Naive thymus-derived CD4-positive, alpha-beta T cell (primary cell): ENCODE measurements at regions not wholly inside any gene's neighbourhood (a gene's known extent, or its start where the extent isn't known, plus 50 kb on each side); places are given as distances from the start of the nearest gene placed in this dataset.
"Not testable (repeated sequence)": the region's sequence is repeated elsewhere in the genome, so short reads cannot be mapped to it uniquely, and the experiment has no call there.

Experiments used
- ATAC-seq: fragments of 150-1000 bp; cut with Tn5 transposase; 2 replicates; pipeline ENCODE4 v1.10.0; 2021; ENCODE audit warnings: mild to moderate bottlenecking, moderate library complexity
- CTCF ChIA-PET: fragments of 350-600 bp; sonication (Branson Sonifier 250); formaldehyde crosslinking; loops from one replicate; lab custom pipeline; 2021; ENCODE audit warnings: antibody characterized with exemption; lab: Charles Lee
- POLR2A ChIA-PET: fragments of 350-600 bp; sonication (Branson Sonifier 250); formaldehyde crosslinking; loops from one replicate; lab custom pipeline; 2021; ENCODE audit warnings: antibody characterized with exemption, inconsistent platforms; lab: Charles Lee
- DNase-seq, 9 donors: peaks; one replicate each; pipeline versions ENCODE4 v3.0.0 to v3.0.0-alpha.2; 2020 to 2022; ENCODE audit warnings: mixed read lengths in 1 of 9
- H3K27ac ChIP-seq: one replicate; pipeline ENCODE4 v1.7.0; 2013; ENCODE audit warnings: mild to moderate bottlenecking, low read depth, low read length, moderate library complexity
- H3K27me3 ChIP-seq, 2 donors: one replicate each; pipeline ENCODE4 v1.7.0; 2013; ENCODE audit warnings: low read length in 2 of 2, mild to moderate bottlenecking in 2 of 2, moderate library complexity in 2 of 2; ENCODE audit not compliant: control insufficient read depth in 2 of 2, insufficient read depth in 2 of 2
- H3K36me3 ChIP-seq, 3 experiments: 1 replicate in 2 of 3; 2 replicates in 1 of 3; pipeline ENCODE4 v1.7.0; 2013; ENCODE audit warnings: low read length in 3 of 3, mild to moderate bottlenecking in 3 of 3, moderate library complexity in 1 of 3; ENCODE audit not compliant: insufficient read depth in 3 of 3, control insufficient read depth in 2 of 3
- H3K4me1 ChIP-seq, 2 donors: one replicate each; pipeline ENCODE4 v1.7.0; 2013; ENCODE audit warnings: low read length in 2 of 2, mild to moderate bottlenecking in 2 of 2, moderate library complexity in 1 of 2; ENCODE audit not compliant: control insufficient read depth in 2 of 2, insufficient read depth in 2 of 2
- H3K4me3 ChIP-seq: 2 replicates; pipeline ENCODE4 v1.7.0; 2013; ENCODE audit warnings: mild to moderate bottlenecking, low read length
- H3K9me3 ChIP-seq, 3 experiments: 1 replicate in 2 of 3; 2 replicates in 1 of 3; pipeline ENCODE4 v1.7.0; 2013; ENCODE audit warnings: low read length in 3 of 3; ENCODE audit not compliant: control insufficient read depth in 2 of 3
- H3K27ac Mint-ChIP-seq, 9 donors: one replicate each; pipeline ENCODE4 v1.8.0; 2020 to 2022; ENCODE audit warnings: mixed read lengths in 9 of 9, mild to moderate bottlenecking in 8 of 9, moderate library complexity in 5 of 9, inconsistent platforms in 2 of 9
- H3K27me3 Mint-ChIP-seq, 5 donors: one replicate each; pipeline ENCODE4 v1.8.0; 2021 to 2022; ENCODE audit warnings: mixed read lengths in 5 of 5, mild to moderate bottlenecking in 1 of 5
- H3K36me3 Mint-ChIP-seq, 5 donors: one replicate each; pipeline ENCODE4 v1.8.0; 2020 to 2022; ENCODE audit warnings: mixed read lengths in 5 of 5, mild to moderate bottlenecking in 3 of 5, inconsistent platforms in 1 of 5
- H3K4me1 Mint-ChIP-seq, 7 donors: one replicate each; pipeline ENCODE4 v1.8.0; 2020 to 2022; ENCODE audit warnings: mixed read lengths in 7 of 7, mild to moderate bottlenecking in 3 of 7, inconsistent platforms in 1 of 7
- H3K4me3 Mint-ChIP-seq, 10 donors: one replicate each; pipeline ENCODE4 v1.8.0; 2020 to 2022; ENCODE audit warnings: mild to moderate bottlenecking in 10 of 10, mixed read lengths in 10 of 10, moderate library complexity in 6 of 10, inconsistent platforms in 2 of 10
- H3K9me3 Mint-ChIP-seq, 11 donors: one replicate each; pipeline ENCODE4 v1.8.0; 2020 to 2022; ENCODE audit warnings: mixed read lengths in 11 of 11, mild to moderate bottlenecking in 4 of 11, inconsistent platforms in 1 of 11, moderate library complexity in 1 of 11
- intact Hi-C, 2 donors: fragments of 100-400 bp; cut with micrococcal nuclease; formaldehyde crosslinking; loops; one replicate each; pipeline ENCODE4 v1.15.1; 2023

- no peaks in the 10 kb centered on the region for H3K36me3 Mint-ChIP-seq
- no peaks in the 10 kb centered on the region for H3K4me1 ChIP-seq
- H3K9me3 Mint-ChIP-seq, result no peaks in the 10 kb centered on the region
- no peak overlapping the region for H3K4me3 Mint-ChIP-seq
- H3K4me1 Mint-ChIP-seq, result no peaks in the 10 kb centered on the region
- DNase-seq, result no peak
- ChIA-PET CTCF (no interaction called here), POLR2A (no interaction called here)
- no peaks in the 10 kb centered on the region for H3K36me3 ChIP-seq
- intact Hi-C loops, result no loop called here
- peaks cover 0 to 4% (median 0%) of the 10 kb centered on the region in 5 donors for H3K27me3 Mint-ChIP-seq
- no peaks in the 10 kb centered on the region for H3K9me3 ChIP-seq
- no peak overlapping the region for H3K27ac Mint-ChIP-seq
- no peak overlapping the region for H3K27ac ChIP-seq
- no peak for ATAC-seq
- H3K4me3 ChIP-seq, result no peak overlapping the region
- no peaks in the 10 kb centered on the region for H3K27me3 ChIP-seq
These were observed 151.3 kb downstream of the RTL9 start for GRCh38 chrX:110509755-110510532.

DNA sequence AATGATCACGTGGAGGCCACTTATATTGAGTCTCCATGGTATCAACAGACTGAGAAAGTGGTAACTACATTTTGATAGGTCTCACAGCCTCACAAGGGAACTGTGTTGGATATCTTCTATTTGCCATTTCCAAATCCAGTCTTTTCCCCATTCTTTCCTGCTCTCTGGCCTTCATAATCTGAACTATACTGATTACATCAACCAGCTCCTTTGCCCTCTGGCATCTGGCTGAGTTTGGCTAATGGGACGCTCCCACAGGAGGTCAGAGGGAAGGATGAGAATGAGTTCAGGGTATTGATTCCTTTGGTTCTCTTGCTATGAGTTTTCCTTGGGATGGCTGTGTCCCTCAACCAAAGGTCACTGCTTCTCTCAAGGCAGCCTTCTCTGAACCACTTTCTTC lies 152.6 kb downstream of the RTL9 start:
- ChIA-PET POLR2A (no interaction called here), CTCF (no interaction called here)
- peaks cover 0 to 4% (median 0%) of the 10 kb centered on the region in 5 donors for H3K27me3 Mint-ChIP-seq
- Histone ChIP-seq H3K4me1 (no peaks in the 10 kb centered on the region), H3K36me3 (no peaks in the 10 kb centered on the region), H3K27me3 (no peaks in the 10 kb centered on the region), H3K27ac (no peak overlapping the region), H3K9me3 (no peaks in the 10 kb centered on the region), H3K4me3 (no peak overlapping the region)
- no peaks in the 10 kb centered on the region for H3K9me3 Mint-ChIP-seq
- intact Hi-C loops, result no loop called here
- H3K4me1 Mint-ChIP-seq, result no peaks in the 10 kb centered on the region
- H3K4me3 Mint-ChIP-seq, result no peak overlapping the region
- DNase-seq (no peak), ATAC-seq (no peak)
- no peaks in the 10 kb centered on the region for H3K36me3 Mint-ChIP-seq
- no peak overlapping the region for H3K27ac Mint-ChIP-seq

- Mint-ChIP-seq H3K4me1 (no peaks in the 10 kb centered on the region), H3K4me3 (no peak overlapping the region), H3K9me3 (no peaks in the 10 kb centered on the region), H3K36me3 (no peaks in the 10 kb centered on the region), H3K27me3 (peaks cover 0 to 4% (median 0%) of the 10 kb centered on the region in 5 donors), H3K27ac (no peak overlapping the region)
- H3K27ac ChIP-seq, result no peak overlapping the region
- CTCF ChIA-PET, result no interaction called here
- intact Hi-C loops, result no loop called here
- H3K4me1 ChIP-seq, result no peaks in the 10 kb centered on the region
- no peaks in the 10 kb centered on the region for H3K9me3 ChIP-seq
- no peak overlapping the region for H3K4me3 ChIP-seq
- ATAC-seq (no peak), DNase-seq (no peak)
- no peaks in the 10 kb centered on the region for H3K27me3 ChIP-seq
- POLR2A ChIA-PET, result no interaction called here
- no peaks in the 10 kb centered on the region for H3K36me3 ChIP-seq
These were observed 153.7 kb downstream of the RTL9 start for GRCh38 chrX:110512341-110512740.

DNA sequence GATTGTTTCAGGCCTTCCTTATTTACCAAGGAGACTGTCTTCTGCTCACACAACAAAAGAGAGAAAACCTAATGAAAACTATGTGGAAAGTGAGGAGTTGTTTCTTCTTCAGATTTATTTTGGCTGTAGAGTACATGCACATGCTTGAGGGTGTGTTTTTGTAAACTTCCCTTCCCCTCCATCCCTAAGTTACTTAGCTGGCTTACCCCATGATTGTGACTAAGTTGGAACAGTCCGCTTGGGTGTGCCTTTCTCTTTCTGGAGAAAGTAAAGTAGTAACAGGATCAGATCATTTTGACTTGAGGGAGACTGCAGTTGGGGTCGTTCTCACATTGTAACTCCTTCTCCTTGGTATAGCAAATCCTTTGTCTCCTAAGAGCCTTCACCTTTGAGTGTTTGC lies 155.9 kb downstream of the RTL9 start:
- Histone ChIP-seq H3K4me3 (no peak overlapping the region), H3K36me3 (no peaks in the 10 kb centered on the region), H3K9me3 (no peaks in the 10 kb centered on the region), H3K27me3 (no peaks in the 10 kb centered on the region), H3K4me1 (no peaks in the 10 kb centered on the region), H3K27ac (no peak overlapping the region)
- ATAC-seq (no peak), DNase-seq (no peak)
- H3K4me1 Mint-ChIP-seq, result no peaks in the 10 kb centered on the region
- CTCF ChIA-PET, result no interaction called here
- H3K4me3 Mint-ChIP-seq, result no peak overlapping the region
- intact Hi-C loops, result no loop called here
- no peaks in the 10 kb centered on the region for H3K9me3 Mint-ChIP-seq
- H3K27ac Mint-ChIP-seq, result no peak overlapping the region
- POLR2A ChIA-PET, result no interaction called here
- H3K27me3 Mint-ChIP-seq, result peaks cover 0 to 7% (median 0%) of the 10 kb centered on the region in 5 donors
- no peaks in the 10 kb centered on the region for H3K36me3 Mint-ChIP-seq

GRCh38 chrX:110519501-110519900 lies 160.9 kb downstream of the RTL9 start:
- H3K36me3 ChIP-seq, result no peaks in the 10 kb centered on the region
- H3K4me3 ChIP-seq, result no peak overlapping the region
- Mint-ChIP-seq H3K9me3 (no peaks in the 10 kb centered on the region), H3K27ac (no peak overlapping the region), H3K36me3 (no peaks in the 10 kb centered on the region), H3K27me3 (peaks cover 0 to 7% (median 0%) of the 10 kb centered on the region in 5 donors), H3K4me1 (no peaks in the 10 kb centered on the region), H3K4me3 (no peak overlapping the region)
- no peak for ATAC-seq
- intact Hi-C loops, result no loop called here
- H3K27me3 ChIP-seq, result no peaks in the 10 kb centered on the region
- H3K27ac ChIP-seq, result no peak overlapping the region
- ChIA-PET POLR2A (no interaction called here), CTCF (no interaction called here)
- H3K9me3 ChIP-seq, result no peaks in the 10 kb centered on the region
- H3K4me1 ChIP-seq, result no peaks in the 10 kb centered on the region
- no peak for DNase-seq

DNA sequence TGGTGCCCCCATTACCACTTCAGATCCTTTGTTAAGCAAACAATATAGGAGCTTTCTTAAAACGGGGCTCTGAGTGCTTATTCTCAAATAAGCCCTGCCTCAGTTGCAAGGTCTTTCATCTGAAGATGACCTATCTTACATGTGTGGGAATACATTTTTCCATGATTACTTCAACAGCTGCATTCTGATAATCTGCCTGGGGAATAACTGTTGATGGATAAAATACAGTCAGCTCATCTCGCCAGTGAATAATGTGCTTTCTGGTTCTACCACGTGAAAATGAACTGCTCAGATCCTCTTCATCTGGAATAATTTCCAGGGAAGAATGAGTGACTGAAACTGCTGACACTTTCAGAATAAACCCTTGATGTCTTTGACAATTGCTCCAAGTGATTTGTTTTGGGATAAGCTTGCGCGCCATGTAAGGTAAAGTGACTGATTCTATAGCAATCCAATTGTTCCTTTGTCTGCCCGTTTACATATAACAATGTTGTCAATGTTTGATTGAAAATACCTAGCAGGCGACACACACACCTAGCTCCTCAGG lies 161.3 kb downstream of the RTL9 start:
- Histone ChIP-seq H3K36me3 (no peaks in the 10 kb centered on the region), H3K9me3 (no peaks in the 10 kb centered on the region), H3K4me1 (no peaks in the 10 kb centered on the region), H3K4me3 (no peak overlapping the region), H3K27ac (no peak overlapping the region), H3K27me3 (no peaks in the 10 kb centered on the region)
- Mint-ChIP-seq H3K4me1 (no peaks in the 10 kb centered on the region), H3K9me3 (no peaks in the 10 kb centered on the region), H3K36me3 (no peaks in the 10 kb centered on the region), H3K4me3 (no peak overlapping the region), H3K27ac (no peak overlapping the region), H3K27me3 (peaks cover 0 to 7% (median 0%) of the 10 kb centered on the region in 5 donors)
- intact Hi-C loops, result no loop called here
- ChIA-PET CTCF (no interaction called here), POLR2A (no interaction called here)
- ATAC-seq (no peak), DNase-seq (no peak)

- H3K27ac ChIP-seq, H3K27me3 ChIP-seq, H3K27me3 Mint-ChIP-seq, intact Hi-C loops, H3K36me3 ChIP-seq, H3K4me1 ChIP-seq, DNase-seq, H3K9me3 ChIP-seq, H3K36me3 Mint-ChIP-seq, H3K4me3 ChIP-seq, H3K4me3 Mint-ChIP-seq, H3K27ac Mint-ChIP-seq, CTCF ChIA-PET, POLR2A ChIA-PET, H3K9me3 Mint-ChIP-seq, H3K4me1 Mint-ChIP-seq, ATAC-seq: not testable (repeated sequence)
These were observed 162.0 kb downstream of the RTL9 start for GRCh38 chrX:110520652-110521051.
